Cardiac fibroblast (primary cell): ENCODE measurements at regions not wholly inside any gene's neighbourhood (a gene's known extent, or its start where the extent isn't known, plus 50 kb on each side); places are given as distances from the start of the nearest gene placed in this dataset.

Experiments used
- DNase-seq, 2 donors: peaks; one replicate each; pipeline versions ENCODE4 v3.0.0 to v3.0.0-alpha.2; 2010; ENCODE audit warnings: low read depth in 2 of 2
- H3K4me3 ChIP-seq, 2 donors: replicated peaks in 1 of 2; 1 replicate in 1 of 2; 2 replicates in 1 of 2; pipeline ENCODE4 v1.5.1; 2011; ENCODE audit warnings: low read depth in 2 of 2, low read length in 2 of 2, mild to moderate bottlenecking in 2 of 2, moderate library complexity in 1 of 2
- TF ChIP-seq, protein P1 (sequence below): IDR thresholded peaks from one replicate; pipeline ENCODE4 v1.5.1; 2011; ENCODE audit warnings: low read depth, mild to moderate bottlenecking, low read length, inconsistent platforms

DNA sequence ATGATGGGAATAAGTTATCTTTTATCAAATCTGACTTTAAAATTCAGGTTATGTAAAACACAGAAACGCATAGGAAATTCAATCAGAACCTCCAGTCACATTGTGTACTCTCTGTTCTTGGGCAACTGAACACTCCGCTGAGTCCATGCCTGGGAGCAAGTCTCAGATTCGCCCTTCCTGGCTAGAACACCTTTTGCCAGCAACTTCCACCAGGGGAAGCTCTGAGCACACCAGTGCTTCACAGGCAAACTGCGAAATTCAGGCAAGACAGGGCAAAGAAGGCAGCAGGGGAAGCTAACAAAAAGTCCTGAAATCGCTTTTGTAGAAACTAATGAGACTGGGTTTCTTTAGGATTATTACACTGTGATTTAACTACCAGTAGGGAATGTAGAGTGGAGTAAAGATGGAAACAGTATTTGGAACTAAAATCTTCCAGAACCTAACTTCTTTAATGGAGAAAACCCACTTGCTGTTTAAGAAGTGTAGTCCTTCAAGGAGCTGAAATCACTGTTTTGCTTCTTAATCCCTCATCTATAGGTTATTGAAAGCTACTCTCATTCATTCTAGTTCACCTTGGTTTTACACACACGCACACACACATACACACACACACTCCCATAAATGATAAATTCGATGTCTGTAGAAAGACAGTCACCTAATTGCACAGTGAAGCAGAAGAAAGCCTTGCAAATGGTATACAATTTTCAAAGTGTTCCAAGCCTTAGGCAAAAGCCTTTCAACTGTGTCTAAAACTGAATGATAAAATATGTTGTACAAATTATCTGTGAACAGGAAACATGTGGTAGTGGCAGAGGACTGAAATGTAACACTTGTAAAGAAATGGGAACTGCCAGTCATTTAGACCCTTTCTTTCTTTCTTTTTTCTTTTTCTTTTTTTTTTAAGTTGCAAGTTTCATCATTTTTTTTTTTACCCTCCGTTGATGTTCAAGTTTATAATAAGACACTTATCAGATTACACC is 214.5 kb downstream of the TMEM182 start:
- no peak overlapping the region for H3K4me3 ChIP-seq
- peak in 1 of 2 donors; percentile 2 for DNase-seq
- TF ChIP-seq, protein P1, sequence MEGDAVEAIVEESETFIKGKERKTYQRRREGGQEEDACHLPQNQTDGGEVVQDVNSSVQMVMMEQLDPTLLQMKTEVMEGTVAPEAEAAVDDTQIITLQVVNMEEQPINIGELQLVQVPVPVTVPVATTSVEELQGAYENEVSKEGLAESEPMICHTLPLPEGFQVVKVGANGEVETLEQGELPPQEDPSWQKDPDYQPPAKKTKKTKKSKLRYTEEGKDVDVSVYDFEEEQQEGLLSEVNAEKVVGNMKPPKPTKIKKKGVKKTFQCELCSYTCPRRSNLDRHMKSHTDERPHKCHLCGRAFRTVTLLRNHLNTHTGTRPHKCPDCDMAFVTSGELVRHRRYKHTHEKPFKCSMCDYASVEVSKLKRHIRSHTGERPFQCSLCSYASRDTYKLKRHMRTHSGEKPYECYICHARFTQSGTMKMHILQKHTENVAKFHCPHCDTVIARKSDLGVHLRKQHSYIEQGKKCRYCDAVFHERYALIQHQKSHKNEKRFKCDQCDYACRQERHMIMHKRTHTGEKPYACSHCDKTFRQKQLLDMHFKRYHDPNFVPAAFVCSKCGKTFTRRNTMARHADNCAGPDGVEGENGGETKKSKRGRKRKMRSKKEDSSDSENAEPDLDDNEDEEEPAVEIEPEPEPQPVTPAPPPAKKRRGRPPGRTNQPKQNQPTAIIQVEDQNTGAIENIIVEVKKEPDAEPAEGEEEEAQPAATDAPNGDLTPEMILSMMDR = peak; percentile 9

DNA sequence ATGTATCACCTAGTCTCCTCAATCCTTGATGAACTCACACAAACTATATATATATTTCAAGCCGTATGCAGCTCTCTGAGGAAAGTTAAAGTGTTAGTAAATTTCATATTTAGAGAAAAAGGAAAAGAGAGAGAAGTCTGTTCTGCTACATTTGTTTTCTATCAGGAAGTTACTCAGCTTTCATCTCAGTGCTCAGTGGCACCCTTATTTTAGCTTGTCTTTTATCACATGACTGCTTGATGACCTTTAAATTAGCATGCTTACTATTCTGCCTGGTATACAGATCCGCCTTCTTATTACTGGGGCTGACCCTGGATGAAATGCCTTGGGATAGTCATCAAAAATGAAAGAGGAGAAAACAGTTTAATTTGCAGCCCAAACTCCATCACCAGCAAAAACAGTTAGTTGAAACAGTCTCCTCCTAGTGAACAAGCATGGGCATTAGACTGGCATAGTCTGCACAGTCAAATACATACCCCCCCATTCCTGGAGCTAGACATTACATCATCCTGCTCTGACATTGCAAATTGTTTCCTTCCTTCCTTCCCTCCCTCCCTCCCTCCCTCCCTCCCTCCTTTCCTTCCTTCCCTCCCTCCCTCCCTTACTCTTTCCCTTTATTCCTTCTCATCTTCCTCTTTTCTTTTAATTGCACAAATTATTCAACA is 215.7 kb downstream of the TMEM182 start:
- TF ChIP-seq, protein P1 = no peak
- H3K4me3 ChIP-seq = no peak overlapping the region
- DNase-seq = no peak

DNA sequence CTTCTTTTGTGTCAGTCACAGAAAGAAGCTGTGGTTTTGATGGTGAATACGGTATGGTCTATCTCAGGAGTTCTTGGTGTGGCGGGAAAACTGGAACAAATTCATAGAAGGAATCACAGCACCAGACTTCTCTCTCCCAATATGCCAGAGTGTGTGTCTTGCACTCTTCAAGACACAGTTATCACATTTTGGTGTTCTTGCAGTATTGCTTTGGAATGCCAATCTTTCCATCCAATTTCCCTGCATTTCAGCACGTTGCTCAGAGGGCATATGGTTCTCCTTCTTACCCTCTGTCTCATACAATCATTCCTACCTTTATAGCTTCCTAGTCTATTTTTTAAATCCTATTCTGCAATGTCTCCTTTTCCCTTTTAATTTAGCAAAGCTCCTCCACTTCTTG is 216.3 kb downstream of the TMEM182 start:
- no peak for DNase-seq
- TF ChIP-seq, protein P1 = no peak
- no peak overlapping the region for H3K4me3 ChIP-seq

DNA sequence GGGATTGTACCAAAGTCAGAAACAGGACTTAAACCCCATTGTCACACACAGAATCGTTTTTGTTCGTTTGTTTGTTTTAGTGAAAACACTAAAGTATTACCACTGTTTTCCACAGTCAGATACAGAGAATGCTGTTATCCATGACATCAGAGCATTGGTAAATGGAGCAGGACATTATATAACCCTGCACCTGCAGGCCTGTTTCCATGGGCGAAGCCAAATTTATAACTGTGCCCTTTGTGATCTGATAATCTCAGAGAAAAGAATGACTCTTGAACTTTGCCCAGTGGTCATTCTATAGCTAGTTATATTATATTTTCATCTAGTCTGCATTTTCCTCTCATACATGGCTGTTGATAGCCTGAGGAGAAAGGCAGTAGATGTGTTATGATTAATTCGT is 217.6 kb downstream of the TMEM182 start:
- DNase-seq = no peak
- TF ChIP-seq, protein P1 = no peak

DNA sequence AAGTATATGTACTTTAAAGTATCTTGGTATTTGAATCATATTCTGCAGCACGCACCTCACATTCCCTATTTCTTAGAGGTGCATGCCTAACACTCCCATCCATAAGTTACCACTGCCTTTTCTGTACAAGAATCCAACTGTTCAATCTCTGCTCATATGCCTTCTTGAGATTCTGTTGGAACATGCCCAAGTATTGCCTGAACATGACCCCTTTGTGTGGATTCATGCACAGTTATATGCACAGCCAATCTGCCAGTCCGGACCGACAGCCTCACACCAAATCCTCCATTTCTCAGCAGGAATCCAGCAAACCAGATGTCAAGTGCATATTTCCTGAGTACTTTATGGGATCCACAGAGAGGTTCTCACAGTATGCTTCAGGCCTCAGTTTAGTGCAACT is 222.0 kb downstream of the TMEM182 start:
- TF ChIP-seq, protein P1 = no peak
- no peak overlapping the region for H3K4me3 ChIP-seq
- DNase-seq = no peak

More for the DNA sequence above, 217.6 kb downstream of the TMEM182 start:
- H3K4me3 ChIP-seq = no peak overlapping the region

DNA sequence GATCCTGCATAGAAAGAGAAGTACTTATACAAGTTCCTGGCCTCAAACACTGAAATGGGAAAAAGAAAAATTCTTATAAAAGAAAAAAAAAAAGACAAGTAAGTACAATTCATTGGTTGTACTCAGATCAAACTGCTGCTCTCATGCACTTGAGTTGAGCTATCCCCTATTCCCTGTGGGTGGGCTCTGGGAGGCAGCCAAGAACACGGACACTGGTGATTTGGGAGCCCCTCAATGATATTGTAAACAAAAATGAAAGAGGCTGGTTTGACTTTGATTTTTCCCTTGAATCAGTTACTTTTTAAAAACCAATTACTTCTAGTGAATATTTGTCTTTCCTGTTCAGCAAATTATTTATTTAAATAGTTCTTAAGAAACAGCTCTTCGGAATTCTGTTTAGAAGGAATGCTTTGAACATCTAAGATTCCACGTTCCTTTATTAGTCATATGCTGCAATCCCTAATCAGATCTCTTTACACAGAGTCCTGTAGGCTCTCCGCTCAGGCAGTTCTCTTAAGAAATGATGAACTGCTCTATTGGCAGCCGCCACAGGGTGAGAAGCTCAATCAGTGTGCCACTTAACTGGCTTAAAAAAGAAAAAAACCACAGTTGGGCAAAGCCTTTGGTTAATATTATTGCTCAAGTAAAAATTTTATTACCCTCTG is 225.1 kb downstream of the TMEM182 start:
- DNase-seq = no peak
- TF ChIP-seq, protein P1 = no peak
- no peak overlapping the region for H3K4me3 ChIP-seq
